GM21423 (cell line): ENCODE measurements at regions not wholly inside any gene's neighbourhood (a gene's known extent, or its start where the extent isn't known, plus 50 kb on each side); places are given as distances from the start of the nearest gene placed in this dataset.

ENCODE experiments used
- ATAC-seq: cut with Tn5 transposase; IDR thresholded peaks from one replicate; pipeline ENCODE4 v1.9.1; 2021; ENCODE audit warnings: mild to moderate bottlenecking, moderate library complexity; ENCODE audit not compliant: unreplicated experiment

DNA sequence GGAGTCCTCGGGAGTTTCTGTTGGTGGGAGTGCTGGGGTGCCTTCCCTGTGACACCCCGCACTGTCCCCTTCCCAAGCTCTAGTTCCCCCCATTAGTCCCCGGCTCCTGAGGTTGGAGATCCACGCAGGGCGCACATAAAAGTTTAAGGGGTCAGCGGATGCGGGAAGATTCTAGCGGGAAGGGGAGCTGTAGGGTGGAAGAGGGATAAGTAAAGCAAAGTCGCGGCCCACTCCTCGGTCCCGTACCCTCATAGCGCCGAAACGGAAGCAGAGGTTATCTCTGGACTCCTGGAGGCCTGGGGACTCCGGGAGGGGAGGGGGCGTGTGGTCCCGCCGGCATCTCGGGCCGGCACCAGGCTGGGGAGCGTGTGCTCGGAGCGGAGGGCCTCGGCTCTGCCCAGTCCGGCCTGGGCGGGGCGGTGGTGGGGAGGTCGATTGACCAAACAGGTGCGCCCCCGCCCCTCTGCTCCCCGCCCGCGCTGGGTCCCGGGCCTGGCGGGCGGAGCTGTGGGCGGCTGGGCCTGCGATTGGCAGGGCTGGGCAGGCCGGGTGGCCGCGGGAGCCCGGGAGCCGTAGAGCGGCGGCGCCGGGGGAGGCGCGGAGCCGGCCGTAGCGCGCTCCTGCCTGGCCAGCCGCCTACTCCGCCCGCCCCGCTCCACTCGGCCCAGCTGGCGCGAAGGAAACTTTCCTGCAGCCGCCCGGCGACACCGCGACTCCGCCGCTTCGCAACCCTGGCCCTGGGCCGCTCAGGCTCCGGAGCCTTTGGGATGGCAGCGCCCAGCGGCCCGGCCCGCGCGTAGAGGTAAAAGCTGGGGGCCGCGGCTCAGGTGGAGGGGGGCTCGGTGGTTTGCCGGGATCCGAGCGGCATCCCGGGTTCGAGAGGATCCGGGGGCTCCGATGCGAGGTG, 52.2 kb upstream of the DAB2IP start:
- no peak for ATAC-seq

DNA sequence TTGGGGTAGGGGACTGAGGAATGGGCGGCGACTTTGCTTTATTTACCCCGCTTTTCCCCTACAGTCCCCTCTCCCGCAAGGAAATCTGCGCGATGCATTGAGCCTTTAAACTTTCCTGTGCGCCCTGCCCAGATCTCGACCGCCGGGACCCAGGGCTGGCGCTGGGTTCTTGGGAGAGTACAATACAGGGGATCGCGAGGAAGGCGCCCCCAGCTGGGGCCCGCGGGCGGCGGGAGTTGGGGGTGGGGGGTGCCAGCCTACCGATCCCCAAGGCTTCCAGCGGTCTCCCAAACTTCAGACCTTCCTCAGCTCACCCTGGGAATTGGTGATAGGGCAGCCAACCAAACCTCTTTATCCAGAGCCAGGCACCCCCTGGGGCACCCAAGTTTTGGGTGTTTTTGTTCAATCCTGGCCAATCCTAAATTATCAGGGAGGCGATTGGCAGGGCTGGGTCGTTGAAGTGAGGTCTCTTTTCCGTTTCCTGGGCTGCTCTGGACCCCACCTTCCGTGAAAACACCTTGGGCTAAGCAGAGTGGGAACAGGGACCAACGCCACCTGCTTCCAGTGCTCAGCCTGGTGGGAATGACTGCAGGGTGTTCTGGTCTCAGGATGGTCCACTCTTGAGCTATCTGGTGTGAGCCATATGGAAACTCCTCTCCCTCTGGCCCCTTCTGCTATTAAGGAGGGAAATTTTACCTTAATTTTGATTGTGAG, 51.4 kb upstream of the DAB2IP start:
- ATAC-seq: no peak

DNA sequence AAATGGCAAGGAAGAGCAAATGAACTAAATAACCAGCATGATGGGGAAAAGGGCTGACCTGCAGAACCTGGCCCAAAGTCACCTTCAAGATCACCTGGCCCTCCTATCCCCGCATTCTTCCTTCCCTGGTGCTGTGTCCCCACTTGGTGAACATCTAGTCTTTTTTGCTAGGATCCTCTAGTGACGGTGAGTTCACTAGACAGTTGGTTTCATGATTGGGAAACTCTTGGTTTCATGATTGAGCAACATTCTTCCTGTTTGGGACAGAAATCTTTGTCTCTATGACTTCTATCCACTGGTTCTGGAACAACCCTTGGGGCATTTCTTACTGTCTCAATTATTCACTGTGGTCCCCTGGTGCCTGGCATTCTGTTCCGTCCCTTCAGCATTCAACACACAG, 50.2 kb upstream of the DAB2IP start:
- ATAC-seq: no peak
